ENCODE measurements at regions not wholly inside any gene's neighbourhood (a gene's known extent, or its start where the extent isn't known, plus 50 kb on each side); places are given as distances from the start of the nearest gene placed in this dataset.

GRCh38 chr6:47116086-47116485 lies 74.0 kb upstream of the ADGRF1 start:
- no peak overlapping the region for H2AFZ ChIP-seq (ENCODE audit: low read length)
- no peaks in the 10 kb centered on the region for H3K27me3 ChIP-seq (ENCODE audit: low read length)
- ChIA-PET CTCF (no interaction called here), POLR2A (ENCODE audit: unreplicated experiment) (interaction anchor here (0.5 kb wide), 1 partner anchor 32 kb away, joined by 3 read pairs; no protein-coding TSS in a partner anchor)
- no peak for ATAC-seq
- no peaks in the 10 kb centered on the region for H3K9me2 ChIP-seq (replicated peaks; ENCODE audit: low read length)
- peak overlapping the region; percentile 80 for H3K27ac ChIP-seq (ENCODE audit: low read length)
- peak overlapping the region; percentile 32 for H3K4me2 ChIP-seq (ENCODE audit: low read length)
- TF ChIP-seq CTCF (conservative IDR thresholded peaks at IDR 0.05; ENCODE audit: low read depth, low read length) (no peak), EZH2 (IDR thresholded peaks at IDR 0.05; ENCODE audit: low read length, unreplicated experiment) (no peak), EZH2phosphoT487 (IDR thresholded peaks at IDR 0.05; ENCODE audit: borderline replicate concordance, low read length) (no peak)
- peak overlapping the region; percentile 33 for H3K9ac ChIP-seq (ENCODE audit: low read length)
- BruUV-seq (replicated peaks) = no TSS peak
- H4K20me1 ChIP-seq (ENCODE audit: low read length) = no peaks in the 10 kb centered on the region
- peak; percentile 37 for DNase-seq
- no peaks in the 10 kb centered on the region for H3K9me3 ChIP-seq (ENCODE audit: low read length)
- intact Hi-C loops (cut with micrococcal nuclease) = no loop called here
- H3K4me3 ChIP-seq (ENCODE audit: low read length) = no peak overlapping the region
- H3K79me2 ChIP-seq (ENCODE audit: low read length) = no peaks in the 10 kb centered on the region
- H3K4me1 ChIP-seq (ENCODE audit: insufficient read depth, low read length) = peaks cover 32% of the 10 kb centered on the region
- no peaks in the 10 kb centered on the region for H3K36me3 ChIP-seq (ENCODE audit: low read depth, low read length)
- H3F3A ChIP-seq (ENCODE audit: low read length, unreplicated experiment) = no peaks in the 10 kb centered on the region

DNA sequence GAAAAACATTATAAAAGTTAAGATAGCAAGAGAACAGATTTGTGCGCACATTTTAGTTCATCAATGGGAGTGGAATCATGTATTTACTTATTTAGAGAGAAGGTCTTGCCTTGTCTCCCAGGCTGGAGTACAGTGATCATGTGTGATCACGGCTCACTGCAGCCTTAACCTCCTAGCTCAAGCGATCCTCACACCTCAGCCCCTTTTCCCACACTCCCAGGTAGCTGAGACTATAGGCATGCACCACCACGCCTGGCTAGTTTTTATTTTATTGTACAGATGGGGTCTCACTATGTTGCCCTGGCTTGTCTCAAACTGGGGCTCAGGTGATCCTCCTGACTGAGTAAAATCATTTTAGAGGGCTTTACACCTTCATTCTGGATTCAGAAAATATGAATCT lies 72.3 kb upstream of the ADGRF1 start:
- Histone ChIP-seq H3K9me2 (replicated peaks; ENCODE audit: low read length) (no peaks in the 10 kb centered on the region), H3K27ac (ENCODE audit: low read length) (no peak overlapping the region), H3K27me3 (ENCODE audit: low read length) (no peaks in the 10 kb centered on the region), H3K9ac (ENCODE audit: low read length) (no peak overlapping the region), H3K4me1 (ENCODE audit: insufficient read depth, low read length) (peaks cover 32% of the 10 kb centered on the region), H3K4me2 (ENCODE audit: low read length) (no peak overlapping the region), H3F3A (ENCODE audit: low read length, unreplicated experiment) (no peaks in the 10 kb centered on the region), H3K79me2 (ENCODE audit: low read length) (no peaks in the 10 kb centered on the region), H2AFZ (ENCODE audit: low read length) (no peak overlapping the region), H3K4me3 (ENCODE audit: low read length) (no peak overlapping the region), H3K9me3 (ENCODE audit: low read length) (no peaks in the 10 kb centered on the region), H4K20me1 (ENCODE audit: low read length) (no peaks in the 10 kb centered on the region), H3K36me3 (ENCODE audit: low read depth, low read length) (no peaks in the 10 kb centered on the region)
- ChIA-PET POLR2A (ENCODE audit: unreplicated experiment) (no interaction called here), CTCF (no interaction called here)
- DNase-seq = no peak
- BruUV-seq (replicated peaks) = no TSS peak
- intact Hi-C loops (cut with micrococcal nuclease) = no loop called here
- ATAC-seq = no peak
- TF ChIP-seq EZH2 (IDR thresholded peaks at IDR 0.05; ENCODE audit: low read length, unreplicated experiment) = no peak
- no peak for TF ChIP-seq EZH2phosphoT487 (IDR thresholded peaks at IDR 0.05; ENCODE audit: borderline replicate concordance, low read length)
- no peak for TF ChIP-seq CTCF (conservative IDR thresholded peaks at IDR 0.05; ENCODE audit: low read depth, low read length)

DNA sequence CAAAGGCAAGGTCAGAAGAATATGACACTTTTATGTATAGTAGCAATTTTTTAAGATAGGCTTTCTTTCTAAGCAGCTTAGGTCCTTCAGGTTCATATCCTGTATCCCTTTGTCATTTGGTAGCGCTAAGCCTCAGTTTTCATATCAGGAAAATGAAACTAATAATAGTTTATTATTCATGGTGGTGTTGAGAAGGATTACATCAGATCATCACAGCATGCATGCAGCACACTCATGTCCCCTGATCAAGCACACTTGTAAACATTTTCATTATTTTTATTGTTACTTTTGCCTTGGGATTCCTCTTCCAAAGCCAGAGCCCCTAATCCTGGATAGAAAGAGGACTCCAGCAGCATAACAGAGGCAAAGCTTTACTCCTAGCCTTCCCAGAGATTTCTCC lies 70.2 kb upstream of the ADGRF1 start:
- H3K27ac ChIP-seq (ENCODE audit: low read length) = peak overlapping the region; percentile 47
- H3F3A ChIP-seq (ENCODE audit: low read length, unreplicated experiment) = no peaks in the 10 kb centered on the region
- POLR2A ChIA-PET (ENCODE audit: unreplicated experiment) = no interaction called here
- no peaks in the 10 kb centered on the region for H4K20me1 ChIP-seq (ENCODE audit: low read length)
- ATAC-seq (no peak), DNase-seq (no peak)
- no peak overlapping the region for H3K4me3 ChIP-seq (ENCODE audit: low read length)
- no peak overlapping the region for H3K9ac ChIP-seq (ENCODE audit: low read length)
- no peaks in the 10 kb centered on the region for H3K9me3 ChIP-seq (ENCODE audit: low read length)
- no peaks in the 10 kb centered on the region for H3K36me3 ChIP-seq (ENCODE audit: low read depth, low read length)
- H3K27me3 ChIP-seq (ENCODE audit: low read length) = no peaks in the 10 kb centered on the region
- H3K9me2 ChIP-seq (replicated peaks; ENCODE audit: low read length) = no peaks in the 10 kb centered on the region
- no peaks in the 10 kb centered on the region for H3K79me2 ChIP-seq (ENCODE audit: low read length)
- CTCF ChIA-PET = no interaction called here
- intact Hi-C loops (cut with micrococcal nuclease) = no loop called here
- peaks cover 30% of the 10 kb centered on the region for H3K4me1 ChIP-seq (ENCODE audit: insufficient read depth, low read length)
- no peak overlapping the region for H3K4me2 ChIP-seq (ENCODE audit: low read length)
- no TSS peak for BruUV-seq (replicated peaks)
- no peak for TF ChIP-seq CTCF (conservative IDR thresholded peaks at IDR 0.05; ENCODE audit: low read depth, low read length)
- no peak for TF ChIP-seq EZH2 (IDR thresholded peaks at IDR 0.05; ENCODE audit: low read length, unreplicated experiment)
- TF ChIP-seq EZH2phosphoT487 (IDR thresholded peaks at IDR 0.05; ENCODE audit: borderline replicate concordance, low read length) = no peak
- no peak overlapping the region for H2AFZ ChIP-seq (ENCODE audit: low read length)
